DND-41 (cell line): ENCODE measurements at regions not wholly inside any gene's neighbourhood (a gene's known extent, or its start where the extent isn't known, plus 50 kb on each side); places are given as distances from the start of the nearest gene placed in this dataset.

Experiments used
- CTCF ChIP-seq: IDR thresholded peaks from 2 replicates; pipeline ENCODE4 v1.5.1; 2012; ENCODE audit warnings: borderline replicate concordance, low read length, moderate library complexity, mild to moderate bottlenecking; ENCODE audit not compliant: poor library complexity, severe bottlenecking; ENCODE audit errors: extremely low read depth
- EZH2 ChIP-seq: IDR thresholded peaks from 3 replicates; pipeline ENCODE4 v1.6.1; 2012; ENCODE audit warnings: borderline replicate concordance, low read depth, mild to moderate bottlenecking, moderate library complexity, low read length, inconsistent platforms; ENCODE audit not compliant: severe bottlenecking

- TF ChIP-seq CTCF: no peak
- no peak for TF ChIP-seq EZH2
Observed at GRCh38 chr12:24081606-24082005, 132.1 kb upstream of the SOX5 start.
